B cell (primary cell): ENCODE measurements at regions not wholly inside any gene's neighbourhood (a gene's known extent, or its start where the extent isn't known, plus 50 kb on each side); places are given as distances from the start of the nearest gene placed in this dataset.

Source experiments
- EZH2 ChIP-seq: IDR thresholded peaks from 2 replicates; pipeline ENCODE4 v1.6.1; 2012; ENCODE audit warnings: borderline replicate concordance, low read depth, mild to moderate bottlenecking, moderate library complexity, low read length; ENCODE audit not compliant: insufficient read depth, poor library complexity, severe bottlenecking
- TF ChIP-seq, protein P1 (sequence below): fragments of 200-600 bp; IDR thresholded peaks from one replicate; pipeline ENCODE4 v1.8.0; 2022; ENCODE audit warnings: antibody characterized with exemption, mild to moderate bottlenecking

DNA sequence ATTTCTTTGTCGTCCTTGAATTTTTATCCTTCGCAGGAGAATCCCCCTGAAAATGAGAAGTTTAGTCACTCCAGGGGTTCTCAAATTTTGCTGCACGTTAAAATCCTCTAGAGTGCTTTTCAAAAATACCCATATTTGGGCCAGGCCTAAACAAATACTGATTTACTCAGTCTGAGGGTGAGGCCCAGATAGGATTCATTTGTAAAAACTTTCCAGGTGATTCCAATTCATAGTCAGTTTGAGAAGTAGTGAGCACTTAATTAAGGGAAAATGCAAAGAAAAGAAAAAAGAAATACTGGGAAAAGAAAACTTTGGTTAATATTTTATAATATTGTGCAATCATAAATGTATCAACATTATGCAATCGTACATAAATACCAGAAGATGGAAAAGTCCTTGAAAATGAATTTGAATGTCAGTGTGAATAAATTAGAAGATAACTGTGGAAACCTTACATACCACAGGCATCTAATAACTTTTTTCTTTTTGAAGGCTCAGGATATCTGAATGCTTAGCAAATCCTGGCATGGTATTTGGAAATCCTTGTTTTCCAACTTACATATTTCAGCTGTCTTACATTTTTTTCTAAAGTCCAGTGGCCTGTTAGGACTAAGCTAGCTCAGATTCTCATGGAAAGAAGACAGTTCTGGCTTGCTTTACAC is 116.5 kb upstream of the DAPK1 start:
- TF ChIP-seq, protein P1, sequence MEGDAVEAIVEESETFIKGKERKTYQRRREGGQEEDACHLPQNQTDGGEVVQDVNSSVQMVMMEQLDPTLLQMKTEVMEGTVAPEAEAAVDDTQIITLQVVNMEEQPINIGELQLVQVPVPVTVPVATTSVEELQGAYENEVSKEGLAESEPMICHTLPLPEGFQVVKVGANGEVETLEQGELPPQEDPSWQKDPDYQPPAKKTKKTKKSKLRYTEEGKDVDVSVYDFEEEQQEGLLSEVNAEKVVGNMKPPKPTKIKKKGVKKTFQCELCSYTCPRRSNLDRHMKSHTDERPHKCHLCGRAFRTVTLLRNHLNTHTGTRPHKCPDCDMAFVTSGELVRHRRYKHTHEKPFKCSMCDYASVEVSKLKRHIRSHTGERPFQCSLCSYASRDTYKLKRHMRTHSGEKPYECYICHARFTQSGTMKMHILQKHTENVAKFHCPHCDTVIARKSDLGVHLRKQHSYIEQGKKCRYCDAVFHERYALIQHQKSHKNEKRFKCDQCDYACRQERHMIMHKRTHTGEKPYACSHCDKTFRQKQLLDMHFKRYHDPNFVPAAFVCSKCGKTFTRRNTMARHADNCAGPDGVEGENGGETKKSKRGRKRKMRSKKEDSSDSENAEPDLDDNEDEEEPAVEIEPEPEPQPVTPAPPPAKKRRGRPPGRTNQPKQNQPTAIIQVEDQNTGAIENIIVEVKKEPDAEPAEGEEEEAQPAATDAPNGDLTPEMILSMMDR: no peak
- no peak for TF ChIP-seq EZH2
